ENCODE measurements at regions not wholly inside any gene's neighbourhood (a gene's known extent, or its start where the extent isn't known, plus 50 kb on each side); places are given as distances from the start of the nearest gene placed in this dataset.

DNA sequence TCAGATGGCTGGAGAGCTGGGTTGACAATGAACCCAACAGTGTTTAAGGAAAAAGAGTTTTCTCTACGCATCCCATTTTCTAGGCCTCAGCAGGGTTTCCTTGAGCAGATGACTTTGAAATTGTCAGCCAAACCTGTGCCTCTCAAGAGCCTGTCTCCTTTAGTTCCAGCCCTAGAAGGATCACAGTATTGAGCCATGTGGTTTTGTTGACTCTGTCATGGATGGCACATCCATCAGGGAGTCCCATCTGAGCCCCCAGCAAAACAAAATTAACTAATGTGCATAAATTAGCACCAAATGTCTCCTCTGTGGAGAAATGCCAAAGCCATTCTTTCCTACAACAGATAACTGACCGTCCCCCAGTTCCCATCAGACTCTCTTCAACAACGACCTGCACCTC, 103.8 kb upstream of the BLID start (continued):
- TF ChIP-seq CHD7 (IDR thresholded peaks at IDR 0.05; ENCODE audit: insufficient replicate concordance, low read length) (no peak), TBP (IDR thresholded peaks at IDR 0.05; ENCODE audit: low read depth, low read length) (no peak), JUN (IDR thresholded peaks at IDR 0.05; ENCODE audit: low read depth, low read length) (no peak), GTF2F1 (IDR thresholded peaks at IDR 0.05; ENCODE audit: borderline replicate concordance, low read depth, low read length) (no peak), POU5F1 (IDR thresholded peaks at IDR 0.05; ENCODE audit: low read depth, low read length) (no peak), SP2 (IDR thresholded peaks at IDR 0.05; ENCODE audit: low read length) (no peak), HDAC2 (IDR thresholded peaks at IDR 0.05; ENCODE audit: borderline replicate concordance in 1 of 2, low read depth in 2 of 2, low read length in 2 of 2) (no peak), SRF (IDR thresholded peaks at IDR 0.05; ENCODE audit: low read depth, low read length) (no peak), MAFK (IDR thresholded peaks at IDR 0.05; ENCODE audit: low read depth, low read length) (no peak)
- TF ChIP-seq, protein P1, sequence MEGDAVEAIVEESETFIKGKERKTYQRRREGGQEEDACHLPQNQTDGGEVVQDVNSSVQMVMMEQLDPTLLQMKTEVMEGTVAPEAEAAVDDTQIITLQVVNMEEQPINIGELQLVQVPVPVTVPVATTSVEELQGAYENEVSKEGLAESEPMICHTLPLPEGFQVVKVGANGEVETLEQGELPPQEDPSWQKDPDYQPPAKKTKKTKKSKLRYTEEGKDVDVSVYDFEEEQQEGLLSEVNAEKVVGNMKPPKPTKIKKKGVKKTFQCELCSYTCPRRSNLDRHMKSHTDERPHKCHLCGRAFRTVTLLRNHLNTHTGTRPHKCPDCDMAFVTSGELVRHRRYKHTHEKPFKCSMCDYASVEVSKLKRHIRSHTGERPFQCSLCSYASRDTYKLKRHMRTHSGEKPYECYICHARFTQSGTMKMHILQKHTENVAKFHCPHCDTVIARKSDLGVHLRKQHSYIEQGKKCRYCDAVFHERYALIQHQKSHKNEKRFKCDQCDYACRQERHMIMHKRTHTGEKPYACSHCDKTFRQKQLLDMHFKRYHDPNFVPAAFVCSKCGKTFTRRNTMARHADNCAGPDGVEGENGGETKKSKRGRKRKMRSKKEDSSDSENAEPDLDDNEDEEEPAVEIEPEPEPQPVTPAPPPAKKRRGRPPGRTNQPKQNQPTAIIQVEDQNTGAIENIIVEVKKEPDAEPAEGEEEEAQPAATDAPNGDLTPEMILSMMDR (IDR thresholded peaks at IDR 0.05; ENCODE audit: control extremely low read depth in 1 of 3, insufficient read depth in 1 of 3, low read depth in 1 of 3, low read length in 3 of 3), result no peak

All from H1 (cell line).